Aorta (tissue), 5 donors: ENCODE measurements at regions not wholly inside any gene's neighbourhood (a gene's known extent, or its start where the extent isn't known, plus 50 kb on each side); places are given as distances from the start of the nearest gene placed in this dataset.
"Not testable (repeated sequence)": the region's sequence is repeated elsewhere in the genome, so short reads cannot be mapped to it uniquely, and the experiment has no call there.

Experiments
- ATAC-seq: fragments of 200-7000 bp; cut with Tn5 transposase; one replicate; pipeline ENCODE4 v1.9.1; 2022; ENCODE audit warnings: moderate library complexity; ENCODE audit not compliant: low FRiP score
- DNase-seq, 2 donors: peaks; one replicate each; pipeline ENCODE4 v3.0.0-alpha.2; 2020
- H3K27ac ChIP-seq, 2 donors: one replicate each; pipeline ENCODE4 v1.5.1; 2013; ENCODE audit warnings: low read length in 2 of 2, mild to moderate bottlenecking in 2 of 2, moderate library complexity in 2 of 2, control low read depth in 1 of 2, inconsistent platforms in 1 of 2, low read depth in 1 of 2
- H3K27me3 ChIP-seq, 2 donors: one replicate each; pipeline ENCODE4 v1.6.1; 2013; ENCODE audit warnings: control low read depth in 1 of 2, low read length in 1 of 2, mild to moderate bottlenecking in 1 of 2, moderate library complexity in 1 of 2; ENCODE audit not compliant: insufficient read depth in 2 of 2, control insufficient read depth in 1 of 2
- H3K36me3 ChIP-seq, 2 donors: one replicate each; pipeline ENCODE4 v1.6.1; 2013; ENCODE audit warnings: control low read depth in 1 of 2, low read length in 1 of 2, mild to moderate bottlenecking in 1 of 2; ENCODE audit not compliant: insufficient read depth in 2 of 2, control insufficient read depth in 1 of 2
- H3K4me1 ChIP-seq, 2 donors: one replicate each; pipeline ENCODE4 v1.6.1; 2013; ENCODE audit warnings: low read length in 2 of 2, control low read depth in 1 of 2, mild to moderate bottlenecking in 1 of 2, moderate library complexity in 1 of 2; ENCODE audit not compliant: insufficient read depth in 2 of 2, control insufficient read depth in 1 of 2
- H3K4me3 ChIP-seq, 2 donors: one replicate each; pipeline ENCODE4 v1.5.1; 2013; ENCODE audit warnings: low read length in 2 of 2, control low read depth in 1 of 2, mild to moderate bottlenecking in 1 of 2
- H3K9me3 ChIP-seq: one replicate; pipeline ENCODE4 v1.6.1; 2013; ENCODE audit warnings: mild to moderate bottlenecking, low read length; ENCODE audit not compliant: control insufficient read depth
- WGBS, 2 donors: extraction: QIAGEN DNeasy Blood & Tissue Kit; methylation state at CpG; one replicate each; pipeline ENCODE4 v1.1.7; 2013; 5-methylcytosine and 5-hydroxymethylcytosine counted together
- intact Hi-C, 2 donors: fragments of 100-400 bp; cut with DNase I; formaldehyde crosslinking; loops; one replicate each; pipeline versions ENCODE4 v1.14.2 to v1.15.0; 2022
- donor health status: healthy with polysubstance abuse.
- donor health status: Bipolar disorder and iron deficiency.
- donor health status: DM: no; HTN: no; CAD: no.
- donor health status: DM: no; HTN: no; CAD: no.
- donor health status: DM: yes; HTN: yes; CAD: no.

DNA sequence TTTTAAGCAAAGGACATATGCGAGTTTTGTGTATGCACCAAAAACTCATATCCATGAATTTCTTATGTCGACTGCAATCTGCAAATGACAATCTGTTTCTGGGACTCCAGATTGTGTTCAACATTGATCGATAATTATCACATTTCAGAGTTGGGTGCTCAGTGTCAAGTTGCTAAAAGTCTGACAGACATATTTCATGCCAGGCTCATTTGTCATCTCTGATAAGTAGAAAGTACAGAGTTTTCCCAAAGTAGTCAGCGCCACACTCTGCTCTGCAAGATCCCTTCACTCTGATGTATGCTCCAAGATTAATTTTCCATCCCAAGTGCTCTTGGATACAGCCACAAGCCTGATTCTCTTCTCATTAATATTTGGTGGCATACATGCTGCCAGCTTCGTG is 331.1 kb downstream of the DOK5 start:
- ATAC-seq: no peak
- WGBS, 2 donors: 50 to 62% methylated on average over 5 of the region's 5 CpGs
- H3K27ac ChIP-seq: no peak overlapping the region
- intact Hi-C loops: no loop called here
- H3K4me3 ChIP-seq: no peak overlapping the region
- no peak for DNase-seq
- no peaks in the 10 kb centered on the region for H3K27me3 ChIP-seq
- no peaks in the 10 kb centered on the region for H3K36me3 ChIP-seq
- no peaks in the 10 kb centered on the region for H3K4me1 ChIP-seq
- H3K9me3 ChIP-seq: no peaks in the 10 kb centered on the region

DNA sequence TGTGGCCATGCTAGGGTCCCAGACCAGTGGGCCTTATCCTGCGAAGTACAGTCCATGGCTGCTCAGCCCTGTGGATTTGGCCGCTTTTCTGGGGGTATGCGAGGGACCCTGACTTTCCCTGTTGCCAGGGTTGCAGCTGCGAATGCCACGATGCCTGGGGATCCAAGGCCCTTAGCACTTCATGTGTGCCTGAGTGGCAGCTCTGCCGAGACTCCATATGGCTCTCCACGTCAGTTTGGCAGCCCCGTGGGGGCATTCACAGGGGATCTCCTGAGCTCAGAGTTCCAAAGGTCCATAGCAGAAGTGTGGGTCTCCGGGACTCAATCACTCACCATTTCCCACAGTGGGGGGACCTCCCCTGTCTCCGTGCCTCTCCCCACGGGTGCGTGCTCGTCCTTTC is 319.5 kb downstream of the DOK5 start:
- 86 to 89% methylated on average over 13 of the region's 13 CpGs for WGBS, 2 donors
- no peak for ATAC-seq

DNA sequence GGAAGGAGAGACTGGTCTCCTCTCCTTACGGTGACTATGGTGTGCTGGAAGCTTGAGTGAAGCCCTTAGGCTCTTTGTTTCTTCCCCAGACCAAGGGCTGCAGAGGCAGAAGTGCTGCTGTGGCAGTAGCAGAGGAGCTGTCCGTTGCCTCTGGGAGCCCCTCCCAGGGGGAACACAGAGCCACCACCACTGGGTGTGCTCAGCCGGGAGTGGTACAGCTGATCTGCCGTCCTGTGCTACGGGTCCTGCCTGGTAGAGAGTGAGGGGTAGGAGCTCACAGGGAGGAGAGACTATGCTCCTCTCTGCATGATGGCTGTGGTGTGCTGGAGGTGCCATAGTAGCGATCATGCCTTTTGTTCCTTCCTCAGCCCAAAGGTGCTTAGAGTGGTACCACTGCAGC is 318.7 kb downstream of the DOK5 start:
- ATAC-seq (no peak), DNase-seq (no peak)
- intact Hi-C loops: no loop called here

More for the DNA sequence above, 319.5 kb downstream of the DOK5 start:
- no peak for DNase-seq
- no peaks in the 10 kb centered on the region for H3K4me1 ChIP-seq
- intact Hi-C loops: no loop called here
- no peaks in the 10 kb centered on the region for H3K27me3 ChIP-seq
- H3K9me3 ChIP-seq: no peaks in the 10 kb centered on the region
- H3K27ac ChIP-seq: no peak overlapping the region
- H3K4me3 ChIP-seq: no peak overlapping the region
- no peaks in the 10 kb centered on the region for H3K36me3 ChIP-seq

DNA sequence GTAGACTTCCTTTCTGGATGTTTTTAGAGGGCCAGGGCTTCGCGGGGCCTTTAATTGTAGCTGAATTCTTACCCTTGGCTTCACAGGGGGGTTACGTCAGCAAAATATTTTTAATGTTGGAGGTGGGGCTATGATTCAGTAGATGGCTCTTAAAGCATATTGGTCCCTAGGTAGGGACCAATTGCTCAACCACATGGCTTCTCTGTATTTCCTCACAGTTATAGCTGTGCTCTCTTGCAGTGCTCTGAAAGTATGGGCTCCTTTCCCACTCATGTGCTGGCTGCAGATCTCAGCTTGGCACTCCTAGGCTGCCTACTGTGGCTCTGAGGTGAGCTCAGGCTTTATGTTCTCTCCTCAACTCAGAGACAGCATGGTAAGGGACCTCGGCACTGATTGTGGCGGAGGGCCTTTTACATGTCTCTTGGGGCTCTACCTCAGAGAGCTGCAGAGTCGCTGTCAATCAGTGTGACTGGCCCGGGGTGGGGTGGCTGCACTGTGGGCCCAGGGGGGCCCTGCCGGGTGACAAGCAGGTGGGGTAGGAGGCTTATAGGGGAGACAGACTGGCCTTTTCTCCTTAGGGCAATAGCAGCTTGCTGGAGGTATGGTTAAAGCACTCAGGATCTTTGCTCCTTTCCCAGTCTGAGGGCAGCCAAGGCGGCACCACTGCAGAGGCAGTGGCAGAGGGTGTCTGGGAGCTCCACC is 318.0 kb downstream of the DOK5 start:
- Histone ChIP-seq H3K27me3 (no peaks in the 10 kb centered on the region), H3K4me1 (no peaks in the 10 kb centered on the region), H3K9me3 (no peaks in the 10 kb centered on the region), H3K36me3 (no peaks in the 10 kb centered on the region), H3K4me3 (no peak overlapping the region), H3K27ac (no peak overlapping the region)
- 68 to 71% methylated on average over 9 of the region's 9 CpGs for WGBS, 2 donors
- ATAC-seq (peak; percentile 78), DNase-seq (no peak)
- intact Hi-C loops: no loop called here

More for the DNA sequence above, 318.7 kb downstream of the DOK5 start:
- Histone ChIP-seq H3K4me1 (no peaks in the 10 kb centered on the region), H3K9me3 (no peaks in the 10 kb centered on the region), H3K36me3 (no peaks in the 10 kb centered on the region), H3K27me3 (no peaks in the 10 kb centered on the region), H3K4me3 (no peak overlapping the region), H3K27ac (no peak overlapping the region)
- WGBS, 2 donors: 75 to 78% methylated on average over 6 of the region's 6 CpGs

DNA sequence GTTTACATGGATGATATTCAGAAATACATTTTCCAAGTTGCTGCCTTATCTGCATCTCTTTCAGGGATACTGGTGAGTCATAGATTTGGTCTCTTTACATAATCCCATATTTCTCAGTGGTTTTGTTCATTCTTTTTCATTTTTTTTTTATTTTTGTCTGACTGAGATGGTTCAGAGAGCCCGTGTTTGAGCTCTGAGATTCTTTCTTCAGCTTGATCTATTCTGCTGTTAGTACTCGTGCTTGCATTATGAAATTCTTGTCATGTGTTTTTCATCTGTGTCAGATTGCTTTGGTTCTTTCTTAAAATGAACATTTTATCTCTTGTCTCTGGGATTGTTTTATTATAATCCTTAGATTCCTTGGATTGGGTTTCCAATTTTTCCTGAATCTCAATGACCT is 317.3 kb downstream of the DOK5 start:
- H3K36me3 ChIP-seq: no peaks in the 10 kb centered on the region
- DNase-seq: no peak
- H3K4me3 ChIP-seq: no peak overlapping the region
- ATAC-seq: no peak
- H3K27ac ChIP-seq: no peak overlapping the region
- WGBS, 2 donors: 63 to 74% methylated on average over 2 of the region's 2 CpGs
- no peaks in the 10 kb centered on the region for H3K27me3 ChIP-seq
- no peaks in the 10 kb centered on the region for H3K4me1 ChIP-seq
- intact Hi-C loops: no loop called here
- no peaks in the 10 kb centered on the region for H3K9me3 ChIP-seq

DNA sequence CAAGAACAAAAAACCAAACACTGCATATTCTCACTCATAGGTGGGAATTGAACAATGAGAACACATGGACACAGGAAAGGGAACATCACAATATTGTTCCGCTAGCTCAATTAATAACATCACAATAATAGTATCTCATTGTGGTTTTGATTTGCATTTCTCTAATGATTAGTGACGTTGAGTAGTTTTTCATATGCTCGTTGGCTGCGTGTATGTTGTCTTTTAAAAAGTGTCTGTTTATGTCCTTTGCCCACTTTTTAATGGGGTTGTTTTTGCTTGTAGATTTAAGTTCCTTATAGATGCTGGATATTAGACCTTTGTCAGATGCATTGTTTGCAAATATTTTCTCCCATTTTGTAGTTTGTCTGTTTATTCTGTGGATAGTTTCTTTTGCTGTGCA is 312.9 kb downstream of the DOK5 start:
- H3K4me1 ChIP-seq, H3K36me3 ChIP-seq, H3K9me3 ChIP-seq, H3K4me3 ChIP-seq, H3K27me3 ChIP-seq, H3K27ac ChIP-seq, ATAC-seq, intact Hi-C loops, DNase-seq: not testable (repeated sequence)
- WGBS, 2 donors: 92 to 94% methylated on average over 4 of the region's 4 CpGs

DNA sequence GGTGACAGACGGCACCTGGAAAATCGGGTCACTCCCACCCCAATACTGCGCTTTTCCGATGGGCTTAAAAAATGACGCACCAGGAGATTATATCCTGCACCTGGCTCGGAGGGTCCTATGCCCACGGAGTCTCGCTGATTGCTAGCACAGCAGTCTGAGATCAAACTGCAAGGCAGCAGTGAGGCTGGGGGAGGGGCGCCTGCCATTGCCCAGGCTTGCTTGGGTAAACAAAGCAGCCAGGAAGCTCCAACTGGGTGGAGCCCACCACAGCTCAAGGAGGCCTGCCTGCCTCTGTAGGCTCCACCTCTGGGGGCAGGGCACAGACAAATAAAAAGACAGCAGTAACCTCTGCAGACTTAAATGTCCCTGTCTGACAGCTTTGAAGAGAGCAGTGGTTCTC is 307.4 kb downstream of the DOK5 start:
- intact Hi-C loops, H3K4me1 ChIP-seq, ATAC-seq, H3K27ac ChIP-seq, H3K4me3 ChIP-seq, H3K27me3 ChIP-seq, H3K9me3 ChIP-seq, DNase-seq, H3K36me3 ChIP-seq: not testable (repeated sequence)
- 89 to 90% methylated on average over 5 to 9 of the region's 9 CpGs for WGBS, 2 donors

DNA sequence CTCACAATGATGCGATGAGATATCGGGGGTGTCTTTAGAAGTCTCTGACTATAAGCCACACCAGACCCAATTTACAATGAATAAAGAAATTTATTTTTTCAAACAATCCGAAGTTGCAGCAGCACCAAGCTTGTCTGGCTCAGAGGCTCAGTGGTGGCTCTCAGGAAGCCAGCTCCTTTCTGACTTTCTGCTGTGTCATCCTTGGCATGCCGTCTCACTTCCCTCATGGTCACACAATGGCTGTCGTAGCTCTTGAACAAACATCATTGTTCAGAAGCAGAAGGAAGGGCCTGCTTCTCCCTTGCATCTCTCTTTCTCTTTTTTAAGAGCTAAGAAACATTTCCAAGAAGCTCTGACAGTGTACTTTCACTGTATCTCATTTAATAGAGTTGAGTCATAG is 299.0 kb downstream of the DOK5 start:
- Histone ChIP-seq H3K27me3 (no peaks in the 10 kb centered on the region), H3K27ac (no peak overlapping the region), H3K4me3 (no peak overlapping the region), H3K9me3 (no peaks in the 10 kb centered on the region), H3K36me3 (no peaks in the 10 kb centered on the region), H3K4me1 (no peaks in the 10 kb centered on the region)
- intact Hi-C loops: no loop called here
- 77% methylated on average over 5 of the region's 5 CpGs for WGBS, 2 donors
- DNase-seq (no peak), ATAC-seq (no peak)

DNA sequence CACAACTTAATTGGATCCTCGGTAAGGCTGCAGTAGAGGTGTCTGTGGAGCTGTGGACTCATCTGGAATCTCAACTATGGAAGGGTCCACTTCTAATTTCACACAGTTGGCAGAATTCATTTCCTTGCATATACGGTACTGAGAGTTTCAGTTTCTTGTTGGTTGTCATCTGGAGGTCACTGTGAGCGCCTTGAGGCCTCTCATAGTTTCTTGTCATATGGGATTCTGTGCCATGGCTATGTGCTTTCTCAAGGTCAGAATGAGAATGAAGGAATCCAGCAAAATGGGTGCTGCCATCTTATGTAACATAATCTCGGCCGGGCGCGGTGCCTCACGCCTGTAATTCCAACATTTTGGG is 298.2 kb downstream of the DOK5 start:
- intact Hi-C loops: no loop called here
- Histone ChIP-seq H3K9me3 (no peaks in the 10 kb centered on the region), H3K27me3 (no peaks in the 10 kb centered on the region), H3K36me3 (no peaks in the 10 kb centered on the region), H3K27ac (no peak overlapping the region), H3K4me1 (no peaks in the 10 kb centered on the region), H3K4me3 (no peak overlapping the region)
- ATAC-seq (no peak), DNase-seq (no peak)
- WGBS, 2 donors: 89 to 90% methylated on average over 8 of the region's 8 CpGs
